Testis (tissue), 2 donors: ENCODE measurements at regions not wholly inside any gene's neighbourhood (a gene's known extent, or its start where the extent isn't known, plus 50 kb on each side); places are given as distances from the start of the nearest gene placed in this dataset.
"Not testable (repeated sequence)": the region's sequence is repeated elsewhere in the genome, so short reads cannot be mapped to it uniquely, and the experiment has no call there.

Source experiments
- DNase-seq: peaks from one replicate; pipeline ENCODE4 v3.0.0-alpha.2; 2019
- H3K27ac ChIP-seq, 2 donors: fragments of 200-600 bp; sonication (generic); one replicate each; pipeline ENCODE4 v1.5.1; 2019
- H3K27me3 ChIP-seq: fragments of 200-600 bp; sonication (generic); one replicate; pipeline ENCODE4 v1.5.1; 2019
- H3K36me3 ChIP-seq: fragments of 200-600 bp; sonication (generic); one replicate; pipeline ENCODE4 v1.5.1; 2017; ENCODE audit warnings: low read depth; ENCODE audit errors: missing control alignments
- H3K4me1 ChIP-seq: fragments of 200-600 bp; sonication (generic); one replicate; pipeline ENCODE4 v1.5.1; 2019
- H3K4me3 ChIP-seq, 2 donors: fragments of 200-600 bp; sonication (generic); one replicate each; pipeline ENCODE4 v1.5.1; 2017 to 2019
- H3K9me3 ChIP-seq: fragments of 200-600 bp; sonication (generic); one replicate; pipeline ENCODE4 v1.5.1; 2017
- CTCF ChIP-seq, 3 experiments: fragments of 450-650 bp in 2 of 3; fragments of 200-600 bp in 1 of 3; sonication (generic) in 1 of 3; IDR thresholded peaks; one replicate each; pipeline ENCODE4 v1.5.1; 2016 to 2019; ENCODE audit warnings: antibody characterized with exemption in 3 of 3, mild to moderate bottlenecking in 2 of 3, moderate library complexity in 1 of 3
- POLR2A ChIP-seq: fragments of 450-650 bp; IDR thresholded peaks from one replicate; pipeline ENCODE4 v1.6.1; 2017; ENCODE audit warnings: antibody characterized with exemption, mild to moderate bottlenecking, moderate library complexity
- WGBS, 2 donors: methylation state at CpG; one replicate each; pipeline ENCODE4 v1.1.5; 2018; 5-methylcytosine and 5-hydroxymethylcytosine counted together
- intact Hi-C: fragments of 100-400 bp; cut with DNase I; formaldehyde crosslinking; loops from one replicate; pipeline ENCODE4 v1.15.1; 2023; ENCODE audit warnings: low total_unique reads

- Histone ChIP-seq H3K4me1 (no peaks in the 10 kb centered on the region), H3K27me3 (no peaks in the 10 kb centered on the region), H3K27ac (no peak overlapping the region), H3K4me3 (no peak overlapping the region), H3K36me3 (no peaks in the 10 kb centered on the region), H3K9me3 (no peaks in the 10 kb centered on the region)
- TF ChIP-seq CTCF (IDR thresholded peaks at IDR 0.05) (no peak), POLR2A (no peak)
- WGBS, 2 donors = 87 to 89% methylated on average over 2 of the region's 2 CpGs
- DNase-seq = no peak
- intact Hi-C loops = no loop called here
Measured at GRCh38 chr18:52160636-52161035, 179.4 kb upstream of the DCC start.

GRCh38 chr18:52163478-52163877 lies 176.5 kb upstream of the DCC start:
- Histone ChIP-seq H3K4me3 (no peak overlapping the region), H3K9me3 (no peaks in the 10 kb centered on the region), H3K36me3 (no peaks in the 10 kb centered on the region), H3K27me3 (no peaks in the 10 kb centered on the region), H3K4me1 (no peaks in the 10 kb centered on the region), H3K27ac (no peak overlapping the region)
- intact Hi-C loops = no loop called here
- WGBS, 2 donors = 93 to 100% methylated on average over 1 of the region's 1 CpG
- no peak for TF ChIP-seq CTCF (IDR thresholded peaks at IDR 0.05)
- no peak for DNase-seq

- H3K27ac ChIP-seq, intact Hi-C loops, H3K27me3 ChIP-seq, H3K9me3 ChIP-seq, H3K4me1 ChIP-seq, DNase-seq, H3K4me3 ChIP-seq, H3K36me3 ChIP-seq: not testable (repeated sequence)
- WGBS, 2 donors = 67 to 91% methylated on average over 3 of the region's 3 CpGs
Measured at GRCh38 chr18:52168131-52168530, 171.9 kb upstream of the DCC start.

- no peaks in the 10 kb centered on the region for H3K36me3 ChIP-seq
- H3K27ac ChIP-seq = no peak overlapping the region
- intact Hi-C loops = no loop called here
- H3K27me3 ChIP-seq = no peaks in the 10 kb centered on the region
- no peaks in the 10 kb centered on the region for H3K9me3 ChIP-seq
- no peak overlapping the region for H3K4me3 ChIP-seq
- DNase-seq = no peak
- 69 to 84% methylated on average over 1 of the region's 1 CpG for WGBS, 2 donors
- H3K4me1 ChIP-seq = no peaks in the 10 kb centered on the region
- no peak for TF ChIP-seq POLR2A
- no peak for TF ChIP-seq CTCF (IDR thresholded peaks at IDR 0.05)
Measured at GRCh38 chr18:52174220-52174619, 165.8 kb upstream of the DCC start.

GRCh38 chr18:52175406-52175805 lies 164.6 kb upstream of the DCC start:
- Histone ChIP-seq H3K9me3 (no peaks in the 10 kb centered on the region), H3K4me3 (no peak overlapping the region), H3K27ac (no peak overlapping the region), H3K4me1 (no peaks in the 10 kb centered on the region), H3K27me3 (no peaks in the 10 kb centered on the region), H3K36me3 (no peaks in the 10 kb centered on the region)
- WGBS, 2 donors = 64 to 89% methylated on average over 1 of the region's 1 CpG
- no peak for DNase-seq
- no peak for TF ChIP-seq POLR2A
- no peak for TF ChIP-seq CTCF (IDR thresholded peaks at IDR 0.05)
- intact Hi-C loops = no loop called here
